Ovary (tissue), 3 donors: ENCODE measurements at regions not wholly inside any gene's neighbourhood (a gene's known extent, or its start where the extent isn't known, plus 50 kb on each side); places are given as distances from the start of the nearest gene placed in this dataset.

Experiments used
- CTCF ChIP-seq, 3 donors: fragments of 450-650 bp in 2 of 3; fragments of 200-600 bp in 1 of 3; IDR thresholded peaks; one replicate each; pipeline versions ENCODE4 v1.5.1 to v1.8.0; 2016 to 2022; ENCODE audit warnings: antibody characterized with exemption in 3 of 3, mild to moderate bottlenecking in 1 of 3
- POLR2A ChIP-seq: fragments of 450-650 bp; IDR thresholded peaks from one replicate; pipeline ENCODE4 v1.6.1; 2017; ENCODE audit warnings: antibody characterized with exemption, mild to moderate bottlenecking, moderate library complexity
- donor health status: DM: no; HTN: no; CAD: no.

- TF ChIP-seq CTCF (IDR thresholded peaks at IDR 0.05) (no peak), POLR2A (no peak)
Observed at GRCh38 chr2:183606022-183606717, 481.9 kb downstream of the NUP35 start.
